K562 (cell line): ENCODE measurements at regions not wholly inside any gene's neighbourhood (a gene's known extent, or its start where the extent isn't known, plus 50 kb on each side); places are given as distances from the start of the nearest gene placed in this dataset.

ENCODE experiments used
- CHD2 ChIP-seq: IDR thresholded peaks from 2 replicates; pipeline ENCODE4 v1.6.1; 2011; ENCODE audit warnings: low read depth, low read length
- ETS2 ChIP-seq: IDR thresholded peaks from 2 replicates; pipeline ENCODE4 v1.6.1; 2016; ENCODE audit warnings: borderline replicate concordance, missing genetic modification characterization, mild to moderate bottlenecking, moderate library complexity, missing compliant biosample characterization; ENCODE audit not compliant: poor library complexity, severe bottlenecking
- FOXK1 ChIP-seq: sonication (generic); formaldehyde crosslinking; IDR thresholded peaks from 2 replicates; pipeline ENCODE4 v1.8.0; 2022; ENCODE audit warnings: missing genetic modification reagents, mild to moderate bottlenecking, borderline replicate concordance
- RCOR1 ChIP-seq, 2 experiments: IDR thresholded peaks; 2 replicates each; pipeline ENCODE4 v1.6.1; 2012; ENCODE audit warnings: low read depth in 2 of 2, low read length in 2 of 2, borderline replicate concordance in 1 of 2, improper control_type of control experiment in 1 of 2
- SAFB2 ChIP-seq: fragments of 200-400 bp; formaldehyde crosslinking; IDR thresholded peaks from 2 replicates; pipeline ENCODE4 v1.6.1; 2018; ENCODE audit warnings: borderline replicate concordance, low read length, low read depth, moderate library complexity; ENCODE audit not compliant: severe bottlenecking
- SMC3 ChIP-seq: conservative IDR thresholded peaks from 2 replicates; pipeline ENCODE4 v1.6.1; 2011; ENCODE audit warnings: low read depth, low read length, improper control_type of control experiment; ENCODE audit not compliant: insufficient read depth
- TRIM28 ChIP-seq: fragments of 450-650 bp; IDR thresholded peaks from 2 replicates; pipeline ENCODE4 v1.6.1; 2017
- TF ChIP-seq, protein P1 (sequence below), 3 experiments: IDR thresholded peaks in 2 of 3; conservative IDR thresholded peaks in 1 of 3; 2 replicates each; pipeline ENCODE4 v1.5.1; 2011 to 2012; ENCODE audit warnings: low read length in 3 of 3, mild to moderate bottlenecking in 3 of 3, control low read depth in 2 of 3, improper control_type of control experiment in 1 of 3, inconsistent platforms in 1 of 3, low read depth in 1 of 3, mixed read lengths in 1 of 3, moderate library complexity in 1 of 3; ENCODE audit not compliant: insufficient read depth in 2 of 3
- TF ChIP-seq, protein P2 (sequence below): sonication (generic); formaldehyde crosslinking; IDR thresholded peaks from 2 replicates; pipeline ENCODE4 v1.8.0; 2022; ENCODE audit warnings: mild to moderate bottlenecking, missing genetic modification reagents, borderline replicate concordance

DNA sequence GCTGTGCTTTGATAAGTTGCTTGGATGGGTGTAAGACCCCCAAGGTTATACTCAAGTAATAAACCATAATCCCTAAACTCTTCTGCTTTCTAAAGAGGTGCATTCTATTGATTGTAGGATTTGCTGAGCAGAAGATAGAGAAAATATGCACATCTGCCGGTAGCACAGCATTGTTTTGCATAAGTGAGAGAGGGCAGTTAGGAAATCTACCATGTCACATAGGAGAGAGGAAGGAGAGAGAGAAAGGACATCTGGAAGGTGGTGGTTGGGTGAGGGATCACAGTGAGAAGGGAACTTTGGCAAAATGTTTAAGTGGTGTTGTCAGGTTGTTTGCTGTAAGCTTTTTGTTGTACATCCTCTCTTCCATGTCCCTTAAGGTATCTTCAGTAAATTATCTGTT, 73.6 kb upstream of the BDNF start:
- TF ChIP-seq CHD2 (no peak), TRIM28 (no peak), SMC3 (no peak), ETS2 (no peak), FOXK1 (CRISPR knock-in tag) (no peak), SAFB2 (no peak), RCOR1 (IDR thresholded peaks at IDR 0.05; ENCODE audit: borderline replicate concordance in 1 of 2, low read depth in 2 of 2, low read length in 2 of 2) (no peak)
- TF ChIP-seq, protein P1, sequence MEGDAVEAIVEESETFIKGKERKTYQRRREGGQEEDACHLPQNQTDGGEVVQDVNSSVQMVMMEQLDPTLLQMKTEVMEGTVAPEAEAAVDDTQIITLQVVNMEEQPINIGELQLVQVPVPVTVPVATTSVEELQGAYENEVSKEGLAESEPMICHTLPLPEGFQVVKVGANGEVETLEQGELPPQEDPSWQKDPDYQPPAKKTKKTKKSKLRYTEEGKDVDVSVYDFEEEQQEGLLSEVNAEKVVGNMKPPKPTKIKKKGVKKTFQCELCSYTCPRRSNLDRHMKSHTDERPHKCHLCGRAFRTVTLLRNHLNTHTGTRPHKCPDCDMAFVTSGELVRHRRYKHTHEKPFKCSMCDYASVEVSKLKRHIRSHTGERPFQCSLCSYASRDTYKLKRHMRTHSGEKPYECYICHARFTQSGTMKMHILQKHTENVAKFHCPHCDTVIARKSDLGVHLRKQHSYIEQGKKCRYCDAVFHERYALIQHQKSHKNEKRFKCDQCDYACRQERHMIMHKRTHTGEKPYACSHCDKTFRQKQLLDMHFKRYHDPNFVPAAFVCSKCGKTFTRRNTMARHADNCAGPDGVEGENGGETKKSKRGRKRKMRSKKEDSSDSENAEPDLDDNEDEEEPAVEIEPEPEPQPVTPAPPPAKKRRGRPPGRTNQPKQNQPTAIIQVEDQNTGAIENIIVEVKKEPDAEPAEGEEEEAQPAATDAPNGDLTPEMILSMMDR (IDR thresholded peaks at IDR 0.05 in 2 of 3, conservative IDR thresholded peaks at IDR 0.05 in 1 of 3; ENCODE audit: insufficient read depth in 2 of 3, low read depth in 1 of 3, low read length in 3 of 3), result no peak
- TF ChIP-seq, protein P2, sequence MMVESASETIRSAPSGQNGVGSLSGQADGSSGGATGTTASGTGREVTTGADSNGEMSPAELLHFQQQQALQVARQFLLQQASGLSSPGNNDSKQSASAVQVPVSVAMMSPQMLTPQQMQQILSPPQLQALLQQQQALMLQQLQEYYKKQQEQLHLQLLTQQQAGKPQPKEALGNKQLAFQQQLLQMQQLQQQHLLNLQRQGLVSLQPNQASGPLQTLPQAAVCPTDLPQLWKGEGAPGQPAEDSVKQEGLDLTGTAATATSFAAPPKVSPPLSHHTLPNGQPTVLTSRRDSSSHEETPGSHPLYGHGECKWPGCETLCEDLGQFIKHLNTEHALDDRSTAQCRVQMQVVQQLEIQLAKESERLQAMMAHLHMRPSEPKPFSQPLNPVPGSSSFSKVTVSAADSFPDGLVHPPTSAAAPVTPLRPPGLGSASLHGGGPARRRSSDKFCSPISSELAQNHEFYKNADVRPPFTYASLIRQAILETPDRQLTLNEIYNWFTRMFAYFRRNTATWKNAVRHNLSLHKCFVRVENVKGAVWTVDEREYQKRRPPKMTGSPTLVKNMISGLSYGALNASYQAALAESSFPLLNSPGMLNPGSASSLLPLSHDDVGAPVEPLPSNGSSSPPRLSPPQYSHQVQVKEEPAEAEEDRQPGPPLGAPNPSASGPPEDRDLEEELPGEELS, result no peak
